ENCODE measurements at regions not wholly inside any gene's neighbourhood (a gene's known extent, or its start where the extent isn't known, plus 50 kb on each side); places are given as distances from the start of the nearest gene placed in this dataset.

DNA sequence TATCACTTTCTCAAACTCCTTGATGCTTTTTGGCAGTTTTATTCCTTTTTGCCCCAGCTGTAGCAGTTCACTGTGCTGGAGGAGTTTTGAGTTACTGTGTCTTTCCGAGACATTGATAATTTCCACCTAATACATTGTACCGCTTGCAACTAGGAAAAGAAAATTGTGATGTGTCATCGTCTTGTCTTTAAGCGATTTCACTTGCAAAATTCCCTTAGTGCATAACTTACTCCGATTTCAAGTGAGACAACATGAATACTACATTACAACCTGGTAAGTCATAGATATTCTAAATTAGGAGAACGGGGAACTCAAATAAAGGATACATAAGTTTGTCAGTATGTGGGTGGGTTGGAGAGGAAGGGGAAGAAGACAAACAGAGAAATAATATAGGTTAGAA lies 340.5 kb upstream of the KYNU start:
- no peaks in the 10 kb centered on the region for H3K9me3 Mint-ChIP-seq (ENCODE audit: unreplicated experiment)
- CTCF ChIA-PET, result no interaction called here
- H3K27me3 Mint-ChIP-seq (ENCODE audit: insufficient read depth, unreplicated experiment), result peaks cover 63% of the 10 kb centered on the region
- no peak for DNase-seq (ENCODE audit: unreplicated experiment)
- TF ChIP-seq, protein P1, sequence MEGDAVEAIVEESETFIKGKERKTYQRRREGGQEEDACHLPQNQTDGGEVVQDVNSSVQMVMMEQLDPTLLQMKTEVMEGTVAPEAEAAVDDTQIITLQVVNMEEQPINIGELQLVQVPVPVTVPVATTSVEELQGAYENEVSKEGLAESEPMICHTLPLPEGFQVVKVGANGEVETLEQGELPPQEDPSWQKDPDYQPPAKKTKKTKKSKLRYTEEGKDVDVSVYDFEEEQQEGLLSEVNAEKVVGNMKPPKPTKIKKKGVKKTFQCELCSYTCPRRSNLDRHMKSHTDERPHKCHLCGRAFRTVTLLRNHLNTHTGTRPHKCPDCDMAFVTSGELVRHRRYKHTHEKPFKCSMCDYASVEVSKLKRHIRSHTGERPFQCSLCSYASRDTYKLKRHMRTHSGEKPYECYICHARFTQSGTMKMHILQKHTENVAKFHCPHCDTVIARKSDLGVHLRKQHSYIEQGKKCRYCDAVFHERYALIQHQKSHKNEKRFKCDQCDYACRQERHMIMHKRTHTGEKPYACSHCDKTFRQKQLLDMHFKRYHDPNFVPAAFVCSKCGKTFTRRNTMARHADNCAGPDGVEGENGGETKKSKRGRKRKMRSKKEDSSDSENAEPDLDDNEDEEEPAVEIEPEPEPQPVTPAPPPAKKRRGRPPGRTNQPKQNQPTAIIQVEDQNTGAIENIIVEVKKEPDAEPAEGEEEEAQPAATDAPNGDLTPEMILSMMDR (IDR thresholded peaks at IDR 0.05; ENCODE audit: unreplicated experiment), result no peak
- no peak overlapping the region for H3K4me3 Mint-ChIP-seq (ENCODE audit: unreplicated experiment)
- H3K36me3 Mint-ChIP-seq (ENCODE audit: insufficient read depth, unreplicated experiment), result no peaks in the 10 kb centered on the region
- POLR2A ChIA-PET, result no interaction called here
- intact Hi-C loops (cut with micrococcal nuclease), result no loop called here
- BruUV-seq (replicated peaks), result no TSS peak
- no peaks in the 10 kb centered on the region for H3K4me1 Mint-ChIP-seq (ENCODE audit: insufficient read depth, unreplicated experiment)
- no peak overlapping the region for H3K27ac Mint-ChIP-seq (ENCODE audit: low read depth, unreplicated experiment)

DNA sequence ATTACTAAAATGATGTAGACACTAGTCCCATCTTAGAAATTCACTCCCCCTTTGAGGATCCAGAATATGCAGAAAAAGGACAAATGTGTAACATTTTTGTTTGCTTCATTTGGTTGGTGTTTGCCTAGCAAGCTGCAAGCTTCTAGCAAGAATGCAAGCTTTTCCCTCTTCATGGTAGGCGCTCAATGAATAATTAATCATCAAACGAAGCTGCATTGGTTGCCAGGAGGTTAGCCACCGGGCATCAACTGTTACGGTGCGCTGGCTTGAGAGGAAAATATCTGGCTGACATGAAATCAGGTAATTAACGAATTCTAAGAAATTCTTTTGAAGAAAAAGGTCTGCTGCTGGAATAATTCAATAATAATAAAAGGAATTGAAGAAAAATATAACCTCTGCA lies 341.0 kb upstream of the KYNU start:
- BruUV-seq (replicated peaks), result no TSS peak
- Mint-ChIP-seq H3K27ac (ENCODE audit: low read depth, unreplicated experiment) (no peak overlapping the region), H3K4me1 (ENCODE audit: insufficient read depth, unreplicated experiment) (no peaks in the 10 kb centered on the region), H3K36me3 (ENCODE audit: insufficient read depth, unreplicated experiment) (no peaks in the 10 kb centered on the region), H3K9me3 (ENCODE audit: unreplicated experiment) (no peaks in the 10 kb centered on the region), H3K4me3 (ENCODE audit: unreplicated experiment) (no peak overlapping the region), H3K27me3 (ENCODE audit: insufficient read depth, unreplicated experiment) (peaks cover 64% of the 10 kb centered on the region)
- POLR2A ChIA-PET, result no interaction called here
- DNase-seq (ENCODE audit: unreplicated experiment), result no peak
- CTCF ChIA-PET, result no interaction called here
- TF ChIP-seq, protein P1 (IDR thresholded peaks at IDR 0.05; ENCODE audit: unreplicated experiment), result no peak
- intact Hi-C loops (cut with micrococcal nuclease), result no loop called here

DNA sequence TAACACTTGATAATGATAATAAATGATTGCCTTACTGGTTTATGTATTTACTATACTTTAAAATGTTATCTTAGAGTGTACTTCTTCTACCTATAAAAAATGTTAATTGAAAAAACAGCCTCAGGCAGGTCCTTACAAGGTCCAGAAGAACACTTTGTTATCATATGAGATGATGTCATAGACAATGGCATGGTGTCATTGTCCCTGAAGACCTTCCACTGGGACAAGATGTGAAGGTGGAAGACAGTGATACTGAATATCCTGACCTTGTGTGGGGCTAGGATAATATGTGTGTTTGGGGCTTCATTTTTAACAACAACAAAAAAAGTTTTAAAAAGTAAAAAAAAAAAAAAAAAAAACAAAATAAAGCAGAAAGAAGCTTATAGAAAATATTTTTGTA lies 342.2 kb upstream of the KYNU start:
- CTCF ChIA-PET, result interaction anchor here (0.6 kb wide), 2 partner anchors 340 to 480 kb away, joined by 3 read pairs; no protein-coding TSS in a partner anchor
- H3K4me3 Mint-ChIP-seq (ENCODE audit: unreplicated experiment), result no peak overlapping the region
- no peaks in the 10 kb centered on the region for H3K9me3 Mint-ChIP-seq (ENCODE audit: unreplicated experiment)
- POLR2A ChIA-PET, result no interaction called here
- H3K27ac Mint-ChIP-seq (ENCODE audit: low read depth, unreplicated experiment), result no peak overlapping the region
- no peak for DNase-seq (ENCODE audit: unreplicated experiment)
- H3K36me3 Mint-ChIP-seq (ENCODE audit: insufficient read depth, unreplicated experiment), result no peaks in the 10 kb centered on the region
- peaks cover 64% of the 10 kb centered on the region for H3K27me3 Mint-ChIP-seq (ENCODE audit: insufficient read depth, unreplicated experiment)
- BruUV-seq (replicated peaks), result no TSS peak
- intact Hi-C loops (cut with micrococcal nuclease), result no loop called here
- H3K4me1 Mint-ChIP-seq (ENCODE audit: insufficient read depth, unreplicated experiment), result no peaks in the 10 kb centered on the region
- TF ChIP-seq, protein P1 (IDR thresholded peaks at IDR 0.05; ENCODE audit: unreplicated experiment), result no peak

DNA sequence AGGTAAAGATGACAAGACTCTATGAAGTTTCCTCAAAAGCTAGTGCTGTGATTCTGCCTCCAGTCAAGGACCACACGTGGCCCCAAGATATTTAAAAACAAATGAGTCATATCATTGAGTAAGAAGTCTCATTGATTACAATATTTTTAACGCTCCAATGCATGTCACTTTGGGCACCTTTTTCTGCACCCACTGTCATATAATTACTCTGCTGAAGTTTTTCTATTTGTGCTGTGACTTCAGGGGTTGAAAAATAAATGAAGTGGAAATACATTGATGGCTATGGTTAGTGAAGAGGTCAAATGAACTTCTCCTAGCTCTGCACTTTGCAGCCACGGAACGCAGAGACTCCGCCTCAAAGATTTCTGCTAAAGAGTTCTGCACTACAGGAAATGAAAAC lies 344.3 kb upstream of the KYNU start:
- POLR2A ChIA-PET, result interaction anchor here (0.6 kb wide), 1 partner anchor 119 kb away, joined by 3 read pairs; no protein-coding TSS in a partner anchor

More for the DNA sequence above, 344.3 kb upstream of the KYNU start:
- H3K27me3 Mint-ChIP-seq (ENCODE audit: insufficient read depth, unreplicated experiment), result peaks cover 59% of the 10 kb centered on the region
- no peaks in the 10 kb centered on the region for H3K4me1 Mint-ChIP-seq (ENCODE audit: insufficient read depth, unreplicated experiment)
- no peak overlapping the region for H3K4me3 Mint-ChIP-seq (ENCODE audit: unreplicated experiment)
- H3K27ac Mint-ChIP-seq (ENCODE audit: low read depth, unreplicated experiment), result no peak overlapping the region
- intact Hi-C loops (cut with micrococcal nuclease), result no loop called here
- H3K36me3 Mint-ChIP-seq (ENCODE audit: insufficient read depth, unreplicated experiment), result no peaks in the 10 kb centered on the region
- H3K9me3 Mint-ChIP-seq (ENCODE audit: unreplicated experiment), result no peaks in the 10 kb centered on the region
- no peak for DNase-seq (ENCODE audit: unreplicated experiment)
- TF ChIP-seq, protein P1 (IDR thresholded peaks at IDR 0.05; ENCODE audit: unreplicated experiment), result no peak
- CTCF ChIA-PET, result no interaction called here
- BruUV-seq (replicated peaks), result no TSS peak

All from MCF 10A (cell line).